ENCODE measurements at regions not wholly inside any gene's neighbourhood (a gene's known extent, or its start where the extent isn't known, plus 50 kb on each side); places are given as distances from the start of the nearest gene placed in this dataset.
"Not testable (repeated sequence)": the region's sequence is repeated elsewhere in the genome, so short reads cannot be mapped to it uniquely, and the experiment has no call there.

- Histone ChIP-seq H3K4me1 (ENCODE audit: control insufficient read depth, insufficient read depth, low read length) (peaks cover 5% of the 10 kb centered on the region; the same call in 1 of the 2 replicates), H3K36me3 (ENCODE audit: control insufficient read depth, insufficient read depth, low read length) (no peaks in the 10 kb centered on the region), H3K27ac (ENCODE audit: low read depth, low read length) (no peak overlapping the region), H3K9ac (ENCODE audit: low read length) (no peak overlapping the region), H3K4me3 (ENCODE audit: low read depth, low read length) (no peak overlapping the region), H3K27me3 (ENCODE audit: control insufficient read depth, insufficient read depth, low read length) (no peaks in the 10 kb centered on the region), H3K9me3 (ENCODE audit: control insufficient read depth, insufficient read depth, low read depth, low read length) (no peaks in the 10 kb centered on the region)
Observed at GRCh38 chr3:193060748-193061546, 143.3 kb upstream of the MB21D2 start.

- H3K9me3 ChIP-seq (ENCODE audit: control insufficient read depth, insufficient read depth, low read depth, low read length) = no peaks in the 10 kb centered on the region
- H3K9ac ChIP-seq (ENCODE audit: low read length) = no peak overlapping the region
- no peak overlapping the region for H3K27ac ChIP-seq (ENCODE audit: low read depth, low read length)
- no peaks in the 10 kb centered on the region; the same call in 1 of the 2 replicates for H3K36me3 ChIP-seq (ENCODE audit: control insufficient read depth, insufficient read depth, low read length)
- no peaks in the 10 kb centered on the region for H3K4me1 ChIP-seq (ENCODE audit: control insufficient read depth, insufficient read depth, low read length)
- no peaks in the 10 kb centered on the region for H3K27me3 ChIP-seq (ENCODE audit: control insufficient read depth, insufficient read depth, low read length)
- no peak overlapping the region for H3K4me3 ChIP-seq (ENCODE audit: low read depth, low read length)
Observed at GRCh38 chr3:193068365-193068764, 150.7 kb upstream of the MB21D2 start.

- not testable (repeated sequence) for H3K27ac ChIP-seq (ENCODE audit: low read depth, low read length); H3K9me3 ChIP-seq (ENCODE audit: control insufficient read depth, insufficient read depth, low read depth, low read length); H3K36me3 ChIP-seq (ENCODE audit: control insufficient read depth, insufficient read depth, low read length); H3K9ac ChIP-seq (ENCODE audit: low read length); H3K4me3 ChIP-seq (ENCODE audit: low read depth, low read length); H3K4me1 ChIP-seq (ENCODE audit: control insufficient read depth, insufficient read depth, low read length); H3K27me3 ChIP-seq (ENCODE audit: control insufficient read depth, insufficient read depth, low read length)
Observed at GRCh38 chr3:193069732-193070131, 152.1 kb upstream of the MB21D2 start.

GRCh38 chr3:193078996-193079753 is 161.5 kb upstream of the MB21D2 start:
- Histone ChIP-seq H3K27ac (ENCODE audit: low read depth, low read length) (no peak overlapping the region), H3K4me1 (ENCODE audit: control insufficient read depth, insufficient read depth, low read length) (no peaks in the 10 kb centered on the region), H3K4me3 (ENCODE audit: low read depth, low read length) (no peak overlapping the region), H3K36me3 (ENCODE audit: control insufficient read depth, insufficient read depth, low read length) (no peaks in the 10 kb centered on the region), H3K27me3 (ENCODE audit: control insufficient read depth, insufficient read depth, low read length) (no peaks in the 10 kb centered on the region), H3K9me3 (ENCODE audit: control insufficient read depth, insufficient read depth, low read depth, low read length) (peaks cover 21% of the 10 kb centered on the region), H3K9ac (ENCODE audit: low read length) (no peak overlapping the region)

GRCh38 chr3:193080821-193081365 is 160.1 kb upstream of the PLAAT1 start:
- no peak overlapping the region for H3K27ac ChIP-seq (ENCODE audit: low read depth, low read length)

GRCh38 chr3:193085655-193086054 is 155.4 kb upstream of the PLAAT1 start:
- Histone ChIP-seq H3K9me3 (ENCODE audit: control insufficient read depth, insufficient read depth, low read depth, low read length) (peaks cover 21% of the 10 kb centered on the region), H3K4me3 (ENCODE audit: low read depth, low read length) (no peak overlapping the region), H3K27ac (ENCODE audit: low read depth, low read length) (no peak overlapping the region), H3K36me3 (ENCODE audit: control insufficient read depth, insufficient read depth, low read length) (no peaks in the 10 kb centered on the region), H3K27me3 (ENCODE audit: control insufficient read depth, insufficient read depth, low read length) (no peaks in the 10 kb centered on the region), H3K9ac (ENCODE audit: low read length) (no peak overlapping the region), H3K4me1 (ENCODE audit: control insufficient read depth, insufficient read depth, low read length) (no peaks in the 10 kb centered on the region)

More at GRCh38 chr3:193080821-193081365, 160.1 kb upstream of the PLAAT1 start:
- no peaks in the 10 kb centered on the region for H3K4me1 ChIP-seq (ENCODE audit: control insufficient read depth, insufficient read depth, low read length)
- no peaks in the 10 kb centered on the region for H3K36me3 ChIP-seq (ENCODE audit: control insufficient read depth, insufficient read depth, low read length)
- H3K9ac ChIP-seq (ENCODE audit: low read length) = no peak overlapping the region
- no peak overlapping the region for H3K4me3 ChIP-seq (ENCODE audit: low read depth, low read length)
- H3K9me3 ChIP-seq (ENCODE audit: control insufficient read depth, insufficient read depth, low read depth, low read length) = peaks cover 21% of the 10 kb centered on the region
- no peaks in the 10 kb centered on the region for H3K27me3 ChIP-seq (ENCODE audit: control insufficient read depth, insufficient read depth, low read length)

GRCh38 chr3:193086681-193087080 is 154.3 kb upstream of the PLAAT1 start:
- Histone ChIP-seq H3K27ac (ENCODE audit: low read depth, low read length) (no peak overlapping the region), H3K36me3 (ENCODE audit: control insufficient read depth, insufficient read depth, low read length) (no peaks in the 10 kb centered on the region), H3K27me3 (ENCODE audit: control insufficient read depth, insufficient read depth, low read length) (no peaks in the 10 kb centered on the region), H3K9me3 (ENCODE audit: control insufficient read depth, insufficient read depth, low read depth, low read length) (peaks cover 21% of the 10 kb centered on the region), H3K4me1 (ENCODE audit: control insufficient read depth, insufficient read depth, low read length) (no peaks in the 10 kb centered on the region), H3K9ac (ENCODE audit: low read length) (no peak overlapping the region), H3K4me3 (ENCODE audit: low read depth, low read length) (no peak overlapping the region)

GRCh38 chr3:193087336-193087735 is 153.7 kb upstream of the PLAAT1 start:
- no peak overlapping the region for H3K9ac ChIP-seq (ENCODE audit: low read length)
- H3K27ac ChIP-seq (ENCODE audit: low read depth, low read length) = no peak overlapping the region
- no peaks in the 10 kb centered on the region for H3K4me1 ChIP-seq (ENCODE audit: control insufficient read depth, insufficient read depth, low read length)
- no peaks in the 10 kb centered on the region for H3K27me3 ChIP-seq (ENCODE audit: control insufficient read depth, insufficient read depth, low read length)
- H3K36me3 ChIP-seq (ENCODE audit: control insufficient read depth, insufficient read depth, low read length) = no peaks in the 10 kb centered on the region
- peaks cover 18% of the 10 kb centered on the region for H3K9me3 ChIP-seq (ENCODE audit: control insufficient read depth, insufficient read depth, low read depth, low read length)
- no peak overlapping the region for H3K4me3 ChIP-seq (ENCODE audit: low read depth, low read length)

GRCh38 chr3:193095366-193095765 is 145.7 kb upstream of the PLAAT1 start:
- Histone ChIP-seq H3K4me3 (ENCODE audit: low read depth, low read length) (no peak overlapping the region), H3K27ac (ENCODE audit: low read depth, low read length) (no peak overlapping the region), H3K9me3 (ENCODE audit: control insufficient read depth, insufficient read depth, low read depth, low read length) (peaks cover 7% of the 10 kb centered on the region), H3K36me3 (ENCODE audit: control insufficient read depth, insufficient read depth, low read length) (peaks cover 8% of the 10 kb centered on the region; the same call in 1 of the 2 replicates), H3K4me1 (ENCODE audit: control insufficient read depth, insufficient read depth, low read length) (no peaks in the 10 kb centered on the region), H3K27me3 (ENCODE audit: control insufficient read depth, insufficient read depth, low read length) (no peaks in the 10 kb centered on the region), H3K9ac (ENCODE audit: low read length) (no peak overlapping the region)

- no peak overlapping the region for H3K27ac ChIP-seq (ENCODE audit: low read depth, low read length)
- H3K4me1 ChIP-seq (ENCODE audit: control insufficient read depth, insufficient read depth, low read length) = no peaks in the 10 kb centered on the region
- peaks cover 8% of the 10 kb centered on the region; the same call in 1 of the 2 replicates for H3K36me3 ChIP-seq (ENCODE audit: control insufficient read depth, insufficient read depth, low read length)
- H3K4me3 ChIP-seq (ENCODE audit: low read depth, low read length) = no peak overlapping the region
- peaks cover 14% of the 10 kb centered on the region for H3K9me3 ChIP-seq (ENCODE audit: control insufficient read depth, insufficient read depth, low read depth, low read length)
- no peaks in the 10 kb centered on the region for H3K27me3 ChIP-seq (ENCODE audit: control insufficient read depth, insufficient read depth, low read length)
- H3K9ac ChIP-seq (ENCODE audit: low read length) = no peak overlapping the region
Observed at GRCh38 chr3:193096076-193096475, 144.9 kb upstream of the PLAAT1 start.

Data from HUES6 (cell line).